ENCODE measurements at regions not wholly inside any gene's neighbourhood (a gene's known extent, or its start where the extent isn't known, plus 50 kb on each side); places are given as distances from the start of the nearest gene placed in this dataset.
"Not testable (repeated sequence)": the region's sequence is repeated elsewhere in the genome, so short reads cannot be mapped to it uniquely, and the experiment has no call there.

GRCh38 chr20:40016890-40017289 lies 672.1 kb downstream of the MAFB start:
- DNase-seq (no peak), ATAC-seq (no peak)
- intact Hi-C loops (cut with DNase I) = no loop called here
- H3K4me3 ChIP-seq = no peak overlapping the region
- no peaks in the 10 kb centered on the region for H3K27me3 ChIP-seq
- TF ChIP-seq POLR2A (IDR thresholded peaks at IDR 0.05) = no peak
- TF ChIP-seq, protein P1, sequence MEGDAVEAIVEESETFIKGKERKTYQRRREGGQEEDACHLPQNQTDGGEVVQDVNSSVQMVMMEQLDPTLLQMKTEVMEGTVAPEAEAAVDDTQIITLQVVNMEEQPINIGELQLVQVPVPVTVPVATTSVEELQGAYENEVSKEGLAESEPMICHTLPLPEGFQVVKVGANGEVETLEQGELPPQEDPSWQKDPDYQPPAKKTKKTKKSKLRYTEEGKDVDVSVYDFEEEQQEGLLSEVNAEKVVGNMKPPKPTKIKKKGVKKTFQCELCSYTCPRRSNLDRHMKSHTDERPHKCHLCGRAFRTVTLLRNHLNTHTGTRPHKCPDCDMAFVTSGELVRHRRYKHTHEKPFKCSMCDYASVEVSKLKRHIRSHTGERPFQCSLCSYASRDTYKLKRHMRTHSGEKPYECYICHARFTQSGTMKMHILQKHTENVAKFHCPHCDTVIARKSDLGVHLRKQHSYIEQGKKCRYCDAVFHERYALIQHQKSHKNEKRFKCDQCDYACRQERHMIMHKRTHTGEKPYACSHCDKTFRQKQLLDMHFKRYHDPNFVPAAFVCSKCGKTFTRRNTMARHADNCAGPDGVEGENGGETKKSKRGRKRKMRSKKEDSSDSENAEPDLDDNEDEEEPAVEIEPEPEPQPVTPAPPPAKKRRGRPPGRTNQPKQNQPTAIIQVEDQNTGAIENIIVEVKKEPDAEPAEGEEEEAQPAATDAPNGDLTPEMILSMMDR (IDR thresholded peaks at IDR 0.05) = no peak
- no peak overlapping the region for H3K27ac ChIP-seq
- no peaks in the 10 kb centered on the region for H3K4me1 ChIP-seq
- H3K9me3 ChIP-seq = no peaks in the 10 kb centered on the region
- no peaks in the 10 kb centered on the region for H3K36me3 ChIP-seq
- WGBS, 4 donors = 79 to 86% (median 86%) methylated on average over 4 of the region's 4 CpGs

DNA sequence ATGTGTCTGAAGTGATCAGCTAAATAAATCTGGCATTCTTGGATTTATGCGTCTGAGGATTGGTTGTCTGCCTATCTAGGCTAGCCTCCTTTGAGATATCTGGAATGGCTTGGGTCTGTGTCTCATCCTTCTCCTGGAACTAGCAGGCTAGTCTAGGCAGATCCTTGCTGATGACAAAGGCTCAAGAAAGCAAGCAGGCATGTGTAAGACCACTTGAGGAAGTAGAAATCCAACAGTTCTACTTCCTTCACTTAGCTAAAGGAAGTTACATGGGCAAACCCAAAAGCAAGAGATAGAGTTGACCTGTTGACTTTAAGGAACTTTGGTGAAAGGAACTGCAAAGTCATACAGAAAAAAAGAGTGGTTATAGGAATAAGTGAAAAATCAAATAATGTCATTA lies 672.6 kb downstream of the MAFB start:
- 35 to 97% (median 79%) methylated on average over 1 of the region's 1 CpG for WGBS, 4 donors

DNA sequence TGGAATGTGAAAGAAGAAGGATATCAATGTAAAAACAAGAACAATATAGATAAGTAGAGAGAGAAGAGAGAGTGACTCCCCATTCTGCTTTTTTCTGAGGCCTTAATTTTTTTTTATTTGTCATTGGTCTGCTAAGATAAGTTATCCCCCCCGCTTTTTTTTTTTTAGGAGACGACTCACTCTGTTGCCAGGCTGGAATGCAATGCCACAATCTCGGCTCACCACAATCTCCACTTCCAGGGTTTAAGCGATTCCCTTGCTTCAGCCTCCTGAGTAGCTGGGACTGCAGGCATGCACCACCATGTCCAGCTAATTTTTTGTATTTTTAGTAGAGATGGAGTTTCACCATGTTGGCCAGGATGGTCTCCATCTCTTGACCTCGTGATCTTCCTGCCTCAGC lies 677.0 kb downstream of the MAFB start:
- H3K9me3 ChIP-seq; H3K27me3 ChIP-seq; H3K27ac ChIP-seq; ATAC-seq; DNase-seq; H3K4me1 ChIP-seq; intact Hi-C loops (cut with DNase I); H3K4me3 ChIP-seq; H3K36me3 ChIP-seq: not testable (repeated sequence)
- 56 to 62% (median 58%) methylated on average over 5 of the region's 5 CpGs for WGBS, 4 donors

More for the DNA sequence above, 672.6 kb downstream of the MAFB start:
- H3K27ac ChIP-seq = no peak overlapping the region
- intact Hi-C loops (cut with DNase I) = no loop called here
- no peaks in the 10 kb centered on the region for H3K36me3 ChIP-seq
- ATAC-seq (no peak), DNase-seq (no peak)
- no peak overlapping the region for H3K4me3 ChIP-seq
- no peaks in the 10 kb centered on the region for H3K9me3 ChIP-seq
- no peaks in the 10 kb centered on the region for H3K27me3 ChIP-seq
- no peak for TF ChIP-seq POLR2A (IDR thresholded peaks at IDR 0.05)
- TF ChIP-seq, protein P1 (IDR thresholded peaks at IDR 0.05) = no peak
- H3K4me1 ChIP-seq = no peaks in the 10 kb centered on the region

DNA sequence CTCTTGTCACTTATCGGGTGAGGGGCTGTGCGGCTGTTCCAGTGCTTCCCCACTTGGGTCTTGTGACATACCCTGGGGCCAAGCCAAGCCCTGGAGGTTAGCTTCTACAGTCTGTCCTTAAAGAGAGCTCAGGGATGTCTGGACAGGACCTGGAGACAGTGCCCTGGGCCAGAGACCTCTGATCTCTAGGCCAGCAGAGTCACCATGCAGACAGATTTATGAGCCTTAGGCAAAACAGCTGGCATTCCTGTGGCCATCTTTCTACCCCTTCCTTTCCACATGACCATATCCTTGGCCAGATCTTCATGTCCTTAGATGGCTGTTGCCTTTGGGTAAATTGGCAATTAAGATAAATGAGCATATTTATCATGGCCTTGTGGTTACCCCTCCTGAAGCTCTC lies 678.6 kb downstream of the MAFB start:
- Histone ChIP-seq H3K27ac (no peak overlapping the region), H3K36me3 (no peaks in the 10 kb centered on the region), H3K9me3 (peaks cover 0 to 4% (median 0%) of the 10 kb centered on the region in 12 donors), H3K4me3 (no peak overlapping the region), H3K4me1 (no peaks in the 10 kb centered on the region), H3K27me3 (no peaks in the 10 kb centered on the region)
- no peak for DNase-seq
- no peak for ATAC-seq
- TF ChIP-seq, protein P1 (IDR thresholded peaks at IDR 0.05) = no peak
- no peak for TF ChIP-seq POLR2A (IDR thresholded peaks at IDR 0.05)
- intact Hi-C loops (cut with DNase I) = no loop called here
- WGBS, 4 donors = 67 to 100% (median 89%) methylated on average over 1 to 2 of the region's 2 CpGs

GRCh38 chr20:40009542-40009941 lies 679.5 kb downstream of the MAFB start:
- Histone ChIP-seq H3K9me3 (peaks cover 0 to 4% (median 0%) of the 10 kb centered on the region in 12 donors), H3K36me3 (no peaks in the 10 kb centered on the region), H3K4me1 (no peaks in the 10 kb centered on the region), H3K4me3 (no peak overlapping the region), H3K27ac (no peak overlapping the region), H3K27me3 (no peaks in the 10 kb centered on the region)
- TF ChIP-seq, protein P1 (IDR thresholded peaks at IDR 0.05) = no peak
- no peak for TF ChIP-seq POLR2A (IDR thresholded peaks at IDR 0.05)
- WGBS, 4 donors = 73 to 77% (median 75%) methylated on average over 3 of the region's 3 CpGs
- DNase-seq (no peak), ATAC-seq (no peak)
- intact Hi-C loops (cut with DNase I) = no loop called here
